ENCODE measurements at regions not wholly inside any gene's neighbourhood (a gene's known extent, or its start where the extent isn't known, plus 50 kb on each side); places are given as distances from the start of the nearest gene placed in this dataset.

- FAIRE-seq (no peak), DNase-seq (ENCODE audit: low read depth) (no peak)
- Mint-ChIP-seq H3K9me3 (ENCODE audit: unreplicated experiment) (no peaks in the 10 kb centered on the region), H3K27me3 (ENCODE audit: low read depth, unreplicated experiment) (peaks cover 2% of the 10 kb centered on the region), H3K4me1 (ENCODE audit: low read depth, unreplicated experiment) (no peaks in the 10 kb centered on the region), H3K36me3 (ENCODE audit: low read depth, unreplicated experiment) (no peaks in the 10 kb centered on the region), H3K4me3 (ENCODE audit: unreplicated experiment) (no peak overlapping the region), H3K27ac (ENCODE audit: unreplicated experiment) (no peak overlapping the region)
- no peaks in the 10 kb centered on the region for H3K36me3 ChIP-seq (ENCODE audit: insufficient read depth, low read length)
- H3K4me2 ChIP-seq (ENCODE audit: low read length) = no peak overlapping the region
- H3K9me3 ChIP-seq (ENCODE audit: insufficient read depth, low read depth, low read length) = no peaks in the 10 kb centered on the region
- TF ChIP-seq EZH2 (IDR thresholded peaks at IDR 0.05; ENCODE audit: insufficient read depth, low read length) = no peak
- TF ChIP-seq, protein P1, sequence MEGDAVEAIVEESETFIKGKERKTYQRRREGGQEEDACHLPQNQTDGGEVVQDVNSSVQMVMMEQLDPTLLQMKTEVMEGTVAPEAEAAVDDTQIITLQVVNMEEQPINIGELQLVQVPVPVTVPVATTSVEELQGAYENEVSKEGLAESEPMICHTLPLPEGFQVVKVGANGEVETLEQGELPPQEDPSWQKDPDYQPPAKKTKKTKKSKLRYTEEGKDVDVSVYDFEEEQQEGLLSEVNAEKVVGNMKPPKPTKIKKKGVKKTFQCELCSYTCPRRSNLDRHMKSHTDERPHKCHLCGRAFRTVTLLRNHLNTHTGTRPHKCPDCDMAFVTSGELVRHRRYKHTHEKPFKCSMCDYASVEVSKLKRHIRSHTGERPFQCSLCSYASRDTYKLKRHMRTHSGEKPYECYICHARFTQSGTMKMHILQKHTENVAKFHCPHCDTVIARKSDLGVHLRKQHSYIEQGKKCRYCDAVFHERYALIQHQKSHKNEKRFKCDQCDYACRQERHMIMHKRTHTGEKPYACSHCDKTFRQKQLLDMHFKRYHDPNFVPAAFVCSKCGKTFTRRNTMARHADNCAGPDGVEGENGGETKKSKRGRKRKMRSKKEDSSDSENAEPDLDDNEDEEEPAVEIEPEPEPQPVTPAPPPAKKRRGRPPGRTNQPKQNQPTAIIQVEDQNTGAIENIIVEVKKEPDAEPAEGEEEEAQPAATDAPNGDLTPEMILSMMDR (IDR thresholded peaks at IDR 0.05; ENCODE audit: insufficient read depth, low read depth, low read length) = no peak
- no peak overlapping the region for H3K9ac ChIP-seq (ENCODE audit: low read length)
- peaks cover 3% of the 10 kb centered on the region for H3K27me3 ChIP-seq (ENCODE audit: insufficient read depth, low read length)
- H3K27ac ChIP-seq (ENCODE audit: low read depth, low read length) = no peak overlapping the region
- no peak overlapping the region for H3K4me3 ChIP-seq (ENCODE audit: insufficient read depth, low read depth, low read length)
- H3K79me2 ChIP-seq (ENCODE audit: insufficient read depth, low read length) = no peaks in the 10 kb centered on the region
- H2AFZ ChIP-seq (ENCODE audit: low read depth, low read length) = no peak overlapping the region
- no peaks in the 10 kb centered on the region for H3K4me1 ChIP-seq (ENCODE audit: insufficient read depth, low read length)
- H4K20me1 ChIP-seq (ENCODE audit: insufficient read depth, low read length) = no peaks in the 10 kb centered on the region
Observed at GRCh38 chr17:13228225-13228624, 210.4 kb upstream of the ELAC2 start.

DNA sequence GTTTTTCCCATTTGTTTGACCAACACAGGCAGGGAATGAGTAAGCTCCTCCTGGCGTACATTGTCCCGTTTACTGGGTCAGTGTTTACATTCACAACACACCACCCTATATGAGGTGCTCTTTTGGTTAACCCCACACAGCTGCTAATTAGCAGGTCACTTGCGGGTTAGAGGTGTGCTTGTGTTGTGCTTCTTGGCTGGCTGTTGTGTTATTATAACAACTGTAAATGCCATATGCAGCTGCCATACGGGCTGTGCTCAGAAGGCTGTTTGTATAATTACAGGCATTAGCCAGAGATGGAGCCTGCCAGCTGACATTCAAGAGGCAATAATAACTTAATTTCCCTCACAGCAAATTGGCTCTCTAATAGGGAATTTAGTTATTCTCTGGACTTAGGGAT, 205.1 kb upstream of the ELAC2 start:
- no peaks in the 10 kb centered on the region for H3K27me3 ChIP-seq (ENCODE audit: insufficient read depth, low read length)
- no peak overlapping the region for H3K27ac Mint-ChIP-seq (ENCODE audit: unreplicated experiment)
- no peaks in the 10 kb centered on the region for H3K27me3 Mint-ChIP-seq (ENCODE audit: low read depth, unreplicated experiment)
- H4K20me1 ChIP-seq (ENCODE audit: insufficient read depth, low read length) = no peaks in the 10 kb centered on the region
- FAIRE-seq = no peak
- H3K79me2 ChIP-seq (ENCODE audit: insufficient read depth, low read length) = no peaks in the 10 kb centered on the region
- no peak overlapping the region for H3K4me3 ChIP-seq (ENCODE audit: insufficient read depth, low read depth, low read length)
- no peaks in the 10 kb centered on the region for H3K4me1 Mint-ChIP-seq (ENCODE audit: low read depth, unreplicated experiment)
- H3K9ac ChIP-seq (ENCODE audit: low read length) = no peak overlapping the region
- no peak overlapping the region for H2AFZ ChIP-seq (ENCODE audit: low read depth, low read length)
- H3K4me1 ChIP-seq (ENCODE audit: insufficient read depth, low read length) = no peaks in the 10 kb centered on the region
- H3K4me2 ChIP-seq (ENCODE audit: low read length) = no peak overlapping the region
- no peak overlapping the region for H3K4me3 Mint-ChIP-seq (ENCODE audit: unreplicated experiment)
- no peak for TF ChIP-seq EZH2 (IDR thresholded peaks at IDR 0.05; ENCODE audit: insufficient read depth, low read length)
- TF ChIP-seq, protein P1 (IDR thresholded peaks at IDR 0.05; ENCODE audit: insufficient read depth, low read depth, low read length) = no peak
- no peaks in the 10 kb centered on the region for H3K9me3 Mint-ChIP-seq (ENCODE audit: unreplicated experiment)
- no peak overlapping the region for H3K27ac ChIP-seq (ENCODE audit: low read depth, low read length)
- no peaks in the 10 kb centered on the region for H3K36me3 Mint-ChIP-seq (ENCODE audit: low read depth, unreplicated experiment)
- H3K9me3 ChIP-seq (ENCODE audit: insufficient read depth, low read depth, low read length) = no peaks in the 10 kb centered on the region
- DNase-seq (ENCODE audit: low read depth) = no peak
- H3K36me3 ChIP-seq (ENCODE audit: insufficient read depth, low read length) = no peaks in the 10 kb centered on the region

DNA sequence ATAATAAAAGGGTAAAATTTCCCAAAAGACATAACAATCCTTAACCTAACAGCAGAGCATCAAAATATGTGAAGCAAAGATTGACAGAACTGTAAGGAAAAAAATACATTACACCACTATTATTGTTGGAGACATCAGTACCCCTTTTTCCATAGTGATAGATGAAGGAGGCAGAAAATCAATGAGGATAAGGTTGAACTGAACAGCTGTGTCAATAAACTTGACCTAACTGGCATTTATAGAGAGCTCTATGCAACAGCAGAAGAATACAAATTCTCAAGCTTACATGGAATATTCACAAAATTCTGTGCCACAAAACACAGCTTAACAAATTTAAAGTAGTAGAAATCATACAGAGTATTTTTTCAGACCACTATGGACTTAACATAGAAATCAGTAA, 195.0 kb upstream of the ELAC2 start:
- TF ChIP-seq EZH2 (IDR thresholded peaks at IDR 0.05; ENCODE audit: insufficient read depth, low read length) = no peak
- TF ChIP-seq, protein P1 (IDR thresholded peaks at IDR 0.05; ENCODE audit: insufficient read depth, low read depth, low read length) = no peak
- H3K9me3 Mint-ChIP-seq (ENCODE audit: unreplicated experiment) = peaks cover 4% of the 10 kb centered on the region

More for the DNA sequence above, 195.0 kb upstream of the ELAC2 start:
- Histone ChIP-seq H3K4me1 (ENCODE audit: insufficient read depth, low read length) (no peaks in the 10 kb centered on the region), H3K36me3 (ENCODE audit: insufficient read depth, low read length) (no peaks in the 10 kb centered on the region), H2AFZ (ENCODE audit: low read depth, low read length) (no peak overlapping the region), H4K20me1 (ENCODE audit: insufficient read depth, low read length) (no peaks in the 10 kb centered on the region), H3K4me3 (ENCODE audit: insufficient read depth, low read depth, low read length) (no peak overlapping the region), H3K27ac (ENCODE audit: low read depth, low read length) (no peak overlapping the region), H3K27me3 (ENCODE audit: insufficient read depth, low read length) (no peaks in the 10 kb centered on the region), H3K79me2 (ENCODE audit: insufficient read depth, low read length) (no peaks in the 10 kb centered on the region), H3K9me3 (ENCODE audit: insufficient read depth, low read depth, low read length) (no peaks in the 10 kb centered on the region), H3K9ac (ENCODE audit: low read length) (no peak overlapping the region), H3K4me2 (ENCODE audit: low read length) (no peak overlapping the region)
- DNase-seq (ENCODE audit: low read depth) = no peak
- no peaks in the 10 kb centered on the region for H3K36me3 Mint-ChIP-seq (ENCODE audit: low read depth, unreplicated experiment)
- no peaks in the 10 kb centered on the region for H3K4me1 Mint-ChIP-seq (ENCODE audit: low read depth, unreplicated experiment)
- no peak for FAIRE-seq
- H3K27ac Mint-ChIP-seq (ENCODE audit: unreplicated experiment) = no peak overlapping the region
- H3K27me3 Mint-ChIP-seq (ENCODE audit: low read depth, unreplicated experiment) = no peaks in the 10 kb centered on the region
- no peak overlapping the region for H3K4me3 Mint-ChIP-seq (ENCODE audit: unreplicated experiment)

Measured in astrocyte (in vitro differentiated cells and primary cell).